Stomach (tissue), 4 donors: ENCODE measurements at regions not wholly inside any gene's neighbourhood (a gene's known extent, or its start where the extent isn't known, plus 50 kb on each side); places are given as distances from the start of the nearest gene placed in this dataset.

Source experiments
- EP300 ChIP-seq: sonication (generic); formaldehyde crosslinking; IDR thresholded peaks from one replicate; pipeline ENCODE4 v1.6.1; 2017; ENCODE audit warnings: antibody characterized with exemption
- POLR2A ChIP-seq, 4 donors: fragments of 450-650 bp; IDR thresholded peaks; one replicate each; pipeline ENCODE4 v1.6.1; 2016; ENCODE audit warnings: antibody characterized with exemption in 4 of 4, control low read depth in 2 of 4, mild to moderate bottlenecking in 1 of 4, moderate library complexity in 1 of 4
- TF ChIP-seq, protein P1 (sequence below), 7 experiments: fragments of 450-650 bp in 4 of 7; fragments of 200-600 bp in 3 of 7; sonication (generic) in 3 of 7; IDR thresholded peaks; one replicate each; pipeline ENCODE4 v1.5.1; 2016 to 2019; ENCODE audit warnings: antibody characterized with exemption in 7 of 7, control low read depth in 2 of 7, mild to moderate bottlenecking in 1 of 7

DNA sequence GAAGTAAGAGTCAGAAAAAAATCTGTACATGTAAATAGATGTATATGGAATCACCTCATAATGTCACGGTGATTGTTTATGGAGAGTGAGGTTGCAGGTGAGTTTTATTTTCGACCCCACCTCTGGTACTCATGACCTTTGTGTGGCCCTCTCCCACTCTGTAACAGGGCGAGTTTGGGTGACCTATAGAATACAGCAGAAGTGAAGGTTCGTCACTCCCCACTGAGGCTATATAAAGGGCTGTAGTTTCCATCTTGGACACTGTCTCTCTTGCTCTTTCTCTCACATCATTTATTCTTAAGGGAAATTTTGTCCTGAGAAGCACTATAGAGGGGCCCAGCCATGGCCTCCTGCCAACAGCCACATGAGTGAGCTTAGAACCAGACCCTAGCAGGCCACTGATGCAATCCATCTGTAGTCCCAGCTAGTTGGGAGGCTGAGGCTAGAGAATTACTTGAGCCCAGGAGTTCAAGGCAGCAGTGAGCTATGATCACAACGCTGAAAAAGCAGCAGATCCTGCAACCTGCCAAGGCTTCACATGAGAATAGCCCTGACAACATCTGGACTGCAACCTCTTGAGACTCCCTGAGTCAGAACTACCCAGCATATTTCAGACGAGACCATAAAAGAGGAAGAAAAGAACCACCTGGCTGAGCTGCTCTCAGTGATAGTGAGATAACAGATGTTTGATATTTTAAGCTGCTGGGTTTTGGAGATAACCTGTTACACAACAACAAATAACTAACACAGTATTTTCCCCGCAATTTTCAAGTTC is 74.3 kb upstream of the SLC1A4 start:
- TF ChIP-seq EP300 (no peak), POLR2A (IDR thresholded peaks at IDR 0.05) (no peak)
- TF ChIP-seq, protein P1, sequence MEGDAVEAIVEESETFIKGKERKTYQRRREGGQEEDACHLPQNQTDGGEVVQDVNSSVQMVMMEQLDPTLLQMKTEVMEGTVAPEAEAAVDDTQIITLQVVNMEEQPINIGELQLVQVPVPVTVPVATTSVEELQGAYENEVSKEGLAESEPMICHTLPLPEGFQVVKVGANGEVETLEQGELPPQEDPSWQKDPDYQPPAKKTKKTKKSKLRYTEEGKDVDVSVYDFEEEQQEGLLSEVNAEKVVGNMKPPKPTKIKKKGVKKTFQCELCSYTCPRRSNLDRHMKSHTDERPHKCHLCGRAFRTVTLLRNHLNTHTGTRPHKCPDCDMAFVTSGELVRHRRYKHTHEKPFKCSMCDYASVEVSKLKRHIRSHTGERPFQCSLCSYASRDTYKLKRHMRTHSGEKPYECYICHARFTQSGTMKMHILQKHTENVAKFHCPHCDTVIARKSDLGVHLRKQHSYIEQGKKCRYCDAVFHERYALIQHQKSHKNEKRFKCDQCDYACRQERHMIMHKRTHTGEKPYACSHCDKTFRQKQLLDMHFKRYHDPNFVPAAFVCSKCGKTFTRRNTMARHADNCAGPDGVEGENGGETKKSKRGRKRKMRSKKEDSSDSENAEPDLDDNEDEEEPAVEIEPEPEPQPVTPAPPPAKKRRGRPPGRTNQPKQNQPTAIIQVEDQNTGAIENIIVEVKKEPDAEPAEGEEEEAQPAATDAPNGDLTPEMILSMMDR (IDR thresholded peaks at IDR 0.05): no peak
